HL-60 (cell line): ENCODE measurements at regions not wholly inside any gene's neighbourhood (a gene's known extent, or its start where the extent isn't known, plus 50 kb on each side); places are given as distances from the start of the nearest gene placed in this dataset.

Experiments used
- DNase-seq, 2 experiments: peaks; one replicate each; pipeline ENCODE4 v3.0.0-alpha.2; 2010 to 2020; ENCODE audit warnings: low read depth in 1 of 2, low spot score in 1 of 2
- H3K27ac ChIP-seq: fragments of 250-450 bp; sonication (Bioruptor Pico); replicated peaks from 2 replicates; pipeline ENCODE4 v1.5.1; 2020; ENCODE audit warnings: mild to moderate bottlenecking, moderate library complexity
- H3K27me3 ChIP-seq: fragments of 250-450 bp; sonication (Bioruptor Pico); 2 replicates; pipeline ENCODE4 v1.5.1; 2021; ENCODE audit warnings: mild to moderate bottlenecking, moderate library complexity; ENCODE audit not compliant: insufficient read depth, poor library complexity, severe bottlenecking
- H3K4me3 ChIP-seq: replicated peaks from 2 replicates; pipeline ENCODE4 v1.5.1; 2011; ENCODE audit warnings: mild to moderate bottlenecking, control low read depth, low read length; ENCODE audit not compliant: insufficient read depth
- GABPA ChIP-seq: IDR thresholded peaks from 2 replicates; pipeline ENCODE4 v1.6.1; 2012; ENCODE audit warnings: low read depth
- POLR2AphosphoS5 ChIP-seq: IDR thresholded peaks from 2 replicates; pipeline ENCODE4 v1.6.1; 2012; ENCODE audit warnings: low read depth
- REST ChIP-seq: IDR thresholded peaks from 2 replicates; pipeline ENCODE4 v1.6.1; 2012; ENCODE audit warnings: low read depth; ENCODE audit not compliant: insufficient replicate concordance
- SPI1 ChIP-seq: IDR thresholded peaks from 2 replicates; pipeline ENCODE4 v1.6.1; 2012; ENCODE audit warnings: low read depth, mild to moderate bottlenecking, borderline replicate concordance
- TF ChIP-seq, protein P1 (sequence below): IDR thresholded peaks from one replicate; pipeline ENCODE4 v1.5.1; 2011; ENCODE audit warnings: low read length, control low read depth, inconsistent platforms; ENCODE audit not compliant: insufficient read depth

GRCh38 chr1:175797576-175797975 lies 54.2 kb upstream of the TNR start:
- no peak overlapping the region for H3K27ac ChIP-seq
- no peak for TF ChIP-seq SPI1
- TF ChIP-seq REST, result no peak
- TF ChIP-seq POLR2AphosphoS5, result no peak
- TF ChIP-seq, protein P1, sequence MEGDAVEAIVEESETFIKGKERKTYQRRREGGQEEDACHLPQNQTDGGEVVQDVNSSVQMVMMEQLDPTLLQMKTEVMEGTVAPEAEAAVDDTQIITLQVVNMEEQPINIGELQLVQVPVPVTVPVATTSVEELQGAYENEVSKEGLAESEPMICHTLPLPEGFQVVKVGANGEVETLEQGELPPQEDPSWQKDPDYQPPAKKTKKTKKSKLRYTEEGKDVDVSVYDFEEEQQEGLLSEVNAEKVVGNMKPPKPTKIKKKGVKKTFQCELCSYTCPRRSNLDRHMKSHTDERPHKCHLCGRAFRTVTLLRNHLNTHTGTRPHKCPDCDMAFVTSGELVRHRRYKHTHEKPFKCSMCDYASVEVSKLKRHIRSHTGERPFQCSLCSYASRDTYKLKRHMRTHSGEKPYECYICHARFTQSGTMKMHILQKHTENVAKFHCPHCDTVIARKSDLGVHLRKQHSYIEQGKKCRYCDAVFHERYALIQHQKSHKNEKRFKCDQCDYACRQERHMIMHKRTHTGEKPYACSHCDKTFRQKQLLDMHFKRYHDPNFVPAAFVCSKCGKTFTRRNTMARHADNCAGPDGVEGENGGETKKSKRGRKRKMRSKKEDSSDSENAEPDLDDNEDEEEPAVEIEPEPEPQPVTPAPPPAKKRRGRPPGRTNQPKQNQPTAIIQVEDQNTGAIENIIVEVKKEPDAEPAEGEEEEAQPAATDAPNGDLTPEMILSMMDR, result no peak
- no peak for TF ChIP-seq GABPA
- H3K27me3 ChIP-seq, result no peaks in the 10 kb centered on the region
- DNase-seq, result no peak
- H3K4me3 ChIP-seq, result no peak overlapping the region

DNA sequence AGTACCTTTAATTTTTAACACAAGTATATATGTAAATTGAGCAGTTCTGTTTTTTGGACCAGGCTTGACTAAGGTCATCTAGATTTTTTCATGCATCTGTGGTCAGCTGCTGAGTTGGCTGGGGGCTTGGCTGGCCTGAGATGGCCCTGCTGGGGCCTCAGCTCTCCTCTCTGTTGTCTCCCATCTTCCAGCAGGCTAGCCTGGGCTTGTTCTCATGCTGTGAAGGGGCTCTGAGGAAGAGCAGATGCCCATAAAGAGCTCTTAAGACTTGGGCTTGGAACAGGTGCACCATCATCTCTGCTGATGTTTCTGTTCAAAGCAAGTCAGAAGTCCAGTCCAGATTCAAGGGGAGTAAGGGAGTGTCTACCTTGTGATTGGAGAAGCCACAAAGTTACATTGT lies 51.2 kb upstream of the TNR start:
- H3K4me3 ChIP-seq, result no peak overlapping the region
- DNase-seq, result no peak
- no peaks in the 10 kb centered on the region for H3K27me3 ChIP-seq
- no peak for TF ChIP-seq REST
- TF ChIP-seq SPI1, result no peak
- TF ChIP-seq GABPA, result no peak
- no peak for TF ChIP-seq POLR2AphosphoS5
- TF ChIP-seq, protein P1, result no peak
- H3K27ac ChIP-seq, result no peak overlapping the region

GRCh38 chr1:175793617-175794016 lies 50.2 kb upstream of the TNR start:
- TF ChIP-seq GABPA (no peak), POLR2AphosphoS5 (no peak), REST (no peak), SPI1 (no peak)
- TF ChIP-seq, protein P1, result no peak
- H3K27me3 ChIP-seq, result no peaks in the 10 kb centered on the region
- DNase-seq, result no peak
- H3K27ac ChIP-seq, result no peak overlapping the region
- H3K4me3 ChIP-seq, result no peak overlapping the region
